Gastrocnemius medialis (tissue), 4 donors: ENCODE measurements at regions not wholly inside any gene's neighbourhood (a gene's known extent, or its start where the extent isn't known, plus 50 kb on each side); places are given as distances from the start of the nearest gene placed in this dataset.

Source experiments
- ATAC-seq, 2 donors: fragments of 150-250 bp; one replicate each; pipeline ENCODE4 v1.9.1; 2016
- DNase-seq, 2 donors: peaks; one replicate each; pipeline ENCODE4 v3.0.0-alpha.2; 2019
- H3K27ac ChIP-seq, 4 donors: fragments of 200-600 bp; sonication (generic); 1 replicate in 1 of 4; 2 replicates in 3 of 4; pipeline ENCODE4 v1.5.1; 2016 to 2018; ENCODE audit warnings: mild to moderate bottlenecking in 2 of 4, moderate library complexity in 1 of 4
- H3K27me3 ChIP-seq, 3 donors: fragments of 200-600 bp; sonication (generic) in 2 of 3; 1 replicate in 1 of 3; 2 replicates in 2 of 3; pipeline versions ENCODE4 v1.5.1 to v1.6.0; 2016 to 2019; ENCODE audit warnings: mild to moderate bottlenecking in 1 of 3, moderate library complexity in 1 of 3
- H3K36me3 ChIP-seq, 2 donors: fragments of 200-600 bp; sonication (generic) in 1 of 2; one replicate each; pipeline ENCODE4 v1.5.1; 2017 to 2018
- H3K4me1 ChIP-seq, 2 donors: fragments of 200-600 bp; sonication (generic) in 1 of 2; one replicate each; pipeline ENCODE4 v1.5.1; 2016 to 2017; ENCODE audit warnings: mild to moderate bottlenecking in 2 of 2
- H3K4me3 ChIP-seq, 4 donors: fragments of 200-600 bp; sonication (generic) in 3 of 4; 1 replicate in 1 of 4; 2 replicates in 3 of 4; pipeline ENCODE4 v1.5.1; 2016 to 2019; ENCODE audit warnings: mild to moderate bottlenecking in 2 of 4
- H3K9me3 ChIP-seq, 3 donors: fragments of 200-600 bp; sonication (generic) in 2 of 3; 1 replicate in 1 of 3; 2 replicates in 2 of 3; pipeline ENCODE4 v1.5.1; 2016 to 2019
- POLR2A ChIP-seq, 2 donors: fragments of 450-650 bp; IDR thresholded peaks; one replicate each; pipeline ENCODE4 v1.6.1; 2017; ENCODE audit warnings: antibody characterized with exemption in 2 of 2, mild to moderate bottlenecking in 2 of 2, moderate library complexity in 2 of 2
- in situ Hi-C, 4 donors: fragments of 200-750 bp; cut with MboI; loops; one replicate each; pipeline versions ENCODE4 v1.15.0 to v1.8.0; 2017; ENCODE audit warnings: low sequenced_read_pairs in 4 of 4
- intact Hi-C: fragments of 100-400 bp; cut with DNase I; formaldehyde crosslinking; loops from one replicate; pipeline ENCODE4 v1.15.1; 2023; ENCODE audit warnings: low total_unique reads
- TF ChIP-seq, protein P1 (sequence below), 5 experiments: fragments of 450-650 bp in 3 of 5; fragments of 200-600 bp in 2 of 5; sonication (generic) in 2 of 5; IDR thresholded peaks in 4 of 5; conservative IDR thresholded peaks in 1 of 5; 1 replicate in 4 of 5; 2 replicates in 1 of 5; pipeline ENCODE4 v1.5.1; 2016 to 2019; ENCODE audit warnings: antibody characterized with exemption in 5 of 5, mild to moderate bottlenecking in 3 of 5, moderate library complexity in 3 of 5

DNA sequence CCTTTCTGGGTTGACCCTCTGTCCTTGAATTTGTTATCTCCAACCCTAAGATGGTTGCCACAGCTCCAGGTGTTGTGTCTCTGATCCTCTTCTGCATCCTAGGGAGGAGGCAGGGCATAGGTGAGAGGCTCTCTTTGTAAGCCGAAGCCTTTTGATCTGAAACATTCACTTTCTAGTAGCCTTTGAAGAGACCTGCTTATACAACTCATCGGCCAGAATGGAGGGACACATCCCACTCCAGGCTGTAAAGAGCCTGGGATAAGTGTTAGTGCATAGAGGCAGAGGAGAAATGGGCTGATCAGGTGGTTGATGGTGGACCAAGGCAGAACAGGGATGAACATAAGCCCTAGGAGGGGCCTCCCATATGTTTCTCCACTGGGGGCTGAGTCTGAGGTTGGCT is 137.1 kb upstream of the KCNG1 start:
- no peak for TF ChIP-seq POLR2A (IDR thresholded peaks at IDR 0.05)
- TF ChIP-seq, protein P1, sequence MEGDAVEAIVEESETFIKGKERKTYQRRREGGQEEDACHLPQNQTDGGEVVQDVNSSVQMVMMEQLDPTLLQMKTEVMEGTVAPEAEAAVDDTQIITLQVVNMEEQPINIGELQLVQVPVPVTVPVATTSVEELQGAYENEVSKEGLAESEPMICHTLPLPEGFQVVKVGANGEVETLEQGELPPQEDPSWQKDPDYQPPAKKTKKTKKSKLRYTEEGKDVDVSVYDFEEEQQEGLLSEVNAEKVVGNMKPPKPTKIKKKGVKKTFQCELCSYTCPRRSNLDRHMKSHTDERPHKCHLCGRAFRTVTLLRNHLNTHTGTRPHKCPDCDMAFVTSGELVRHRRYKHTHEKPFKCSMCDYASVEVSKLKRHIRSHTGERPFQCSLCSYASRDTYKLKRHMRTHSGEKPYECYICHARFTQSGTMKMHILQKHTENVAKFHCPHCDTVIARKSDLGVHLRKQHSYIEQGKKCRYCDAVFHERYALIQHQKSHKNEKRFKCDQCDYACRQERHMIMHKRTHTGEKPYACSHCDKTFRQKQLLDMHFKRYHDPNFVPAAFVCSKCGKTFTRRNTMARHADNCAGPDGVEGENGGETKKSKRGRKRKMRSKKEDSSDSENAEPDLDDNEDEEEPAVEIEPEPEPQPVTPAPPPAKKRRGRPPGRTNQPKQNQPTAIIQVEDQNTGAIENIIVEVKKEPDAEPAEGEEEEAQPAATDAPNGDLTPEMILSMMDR (IDR thresholded peaks at IDR 0.05 in 4 of 5, conservative IDR thresholded peaks at IDR 0.05 in 1 of 5), result no peak
- no peaks in the 10 kb centered on the region for H3K36me3 ChIP-seq
- H3K9me3 ChIP-seq, result no peaks in the 10 kb centered on the region
- no peak overlapping the region for H3K27ac ChIP-seq
- H3K4me3 ChIP-seq, result no peak overlapping the region
- H3K27me3 ChIP-seq, result peaks cover 0 to 4% (median 0%) of the 10 kb centered on the region in 3 donors
- H3K4me1 ChIP-seq, result no peaks in the 10 kb centered on the region
- ATAC-seq (no peak), DNase-seq (no peak)
- intact Hi-C loops (no loop called here), in situ Hi-C loops (no loop called here)

DNA sequence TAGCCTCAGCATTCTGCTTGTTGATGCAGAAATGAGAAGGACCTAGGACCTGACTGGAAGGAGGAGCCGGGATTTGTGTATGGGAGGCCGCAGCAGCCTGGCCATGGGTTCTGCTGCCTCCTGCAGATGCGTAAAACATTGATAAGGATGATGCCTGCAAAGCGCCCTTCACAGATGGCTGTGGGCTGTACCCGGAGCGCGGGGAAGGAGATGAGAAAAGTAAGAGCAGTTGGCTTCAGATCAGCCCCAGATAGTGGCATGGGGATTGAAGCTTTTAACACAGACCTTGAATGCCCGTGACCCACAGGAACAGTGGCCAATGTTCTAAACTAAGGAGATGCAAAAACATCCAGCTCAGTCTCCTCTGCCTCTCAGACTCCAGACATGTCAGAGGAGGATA is 136.4 kb upstream of the KCNG1 start:
- no peak overlapping the region for H3K27ac ChIP-seq
- H3K4me1 ChIP-seq, result no peaks in the 10 kb centered on the region
- no peaks in the 10 kb centered on the region for H3K36me3 ChIP-seq
- H3K4me3 ChIP-seq, result no peak overlapping the region
- no peak for ATAC-seq
- peaks cover 0 to 4% (median 0%) of the 10 kb centered on the region in 3 donors for H3K27me3 ChIP-seq
- intact Hi-C loops (no loop called here), in situ Hi-C loops (no loop called here)
- TF ChIP-seq, protein P1 (IDR thresholded peaks at IDR 0.05 in 4 of 5, conservative IDR thresholded peaks at IDR 0.05 in 1 of 5), result no peak
- TF ChIP-seq POLR2A (IDR thresholded peaks at IDR 0.05), result no peak
- no peaks in the 10 kb centered on the region for H3K9me3 ChIP-seq
- no peak for DNase-seq

DNA sequence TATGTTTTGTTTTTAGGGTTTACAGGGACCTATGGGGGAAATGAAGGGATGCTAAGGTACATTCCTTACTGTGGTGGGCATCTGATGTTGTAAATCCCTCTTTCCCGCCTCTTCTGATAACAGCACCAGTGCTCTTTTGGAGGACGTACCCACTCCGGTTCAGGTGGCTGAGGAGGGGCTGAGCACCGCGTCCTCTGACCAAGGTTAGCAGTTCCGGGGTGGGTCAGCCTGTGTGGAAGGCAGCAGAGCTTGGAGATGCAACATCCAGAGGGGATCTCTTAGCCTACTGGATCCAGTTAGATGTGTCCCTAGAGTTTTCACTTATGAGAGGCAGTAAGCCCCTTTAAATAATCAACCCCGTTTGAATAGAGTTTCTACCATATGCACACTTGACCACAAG is 135.3 kb upstream of the KCNG1 start:
- no peaks in the 10 kb centered on the region for H3K9me3 ChIP-seq
- peaks cover 0 to 4% (median 0%) of the 10 kb centered on the region in 3 donors for H3K27me3 ChIP-seq
- H3K27ac ChIP-seq, result no peak overlapping the region
- no peak for TF ChIP-seq POLR2A (IDR thresholded peaks at IDR 0.05)
- TF ChIP-seq, protein P1 (IDR thresholded peaks at IDR 0.05 in 4 of 5, conservative IDR thresholded peaks at IDR 0.05 in 1 of 5), result no peak
- no peaks in the 10 kb centered on the region for H3K36me3 ChIP-seq
- no peak overlapping the region for H3K4me3 ChIP-seq
- DNase-seq (no peak), ATAC-seq (no peak)
- intact Hi-C loops, result no loop called here
- in situ Hi-C loops, result no loop called here
- H3K4me1 ChIP-seq, result no peaks in the 10 kb centered on the region

DNA sequence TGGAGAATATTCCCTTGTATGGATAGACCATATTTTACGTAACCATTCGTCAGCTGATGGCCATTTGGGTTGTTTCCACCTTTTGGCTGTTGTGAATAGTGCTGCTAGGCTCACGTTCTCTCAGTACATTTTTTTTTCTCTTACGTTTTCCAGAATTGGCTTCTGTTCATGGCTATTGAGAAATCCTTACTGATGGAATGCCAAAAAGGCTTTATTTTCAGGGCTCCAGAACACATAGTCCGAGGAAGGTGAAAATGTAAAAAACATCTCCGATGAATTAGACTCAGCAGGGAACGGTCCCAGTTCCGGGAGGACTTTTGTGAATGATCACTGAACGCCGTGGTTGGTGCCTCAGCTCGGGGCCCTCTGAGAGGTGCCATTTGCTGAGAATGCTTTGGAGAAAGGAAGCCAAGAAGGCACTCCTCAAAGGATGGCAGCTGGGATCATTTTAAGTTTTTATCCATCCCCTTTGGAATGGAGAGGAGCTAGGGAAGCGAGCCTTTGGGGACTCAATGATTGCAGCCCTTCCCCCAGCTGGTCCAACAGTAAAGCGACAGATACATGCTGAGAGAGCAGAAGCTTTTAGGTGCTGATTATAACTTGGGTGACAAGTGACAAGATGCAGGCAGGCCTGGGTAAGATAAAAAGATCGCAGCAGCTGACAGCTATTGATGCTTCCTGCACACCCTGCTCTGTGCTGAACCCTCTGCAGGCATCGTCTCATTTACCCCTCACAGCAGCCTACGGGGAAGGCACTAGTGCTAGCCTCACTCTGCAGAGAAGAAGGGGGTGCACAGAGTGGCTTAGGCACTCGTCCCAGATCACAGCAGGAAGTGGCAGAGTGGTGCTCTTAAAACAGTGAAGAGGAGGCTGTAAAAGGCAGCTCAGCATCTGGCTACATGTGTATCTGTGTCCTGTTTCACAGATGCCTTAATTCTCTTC is 133.4 kb upstream of the KCNG1 start:
- intact Hi-C loops (no loop called here), in situ Hi-C loops (no loop called here)
- peaks cover 0 to 4% (median 0%) of the 10 kb centered on the region in 3 donors for H3K27me3 ChIP-seq
- H3K9me3 ChIP-seq, result no peaks in the 10 kb centered on the region
- H3K4me3 ChIP-seq, result no peak overlapping the region
- H3K4me1 ChIP-seq, result no peaks in the 10 kb centered on the region
- ATAC-seq, result peak in 1 of 2 donors; percentile 52
- peak in 1 of 2 donors; percentile 16 for DNase-seq
- TF ChIP-seq, protein P1 (IDR thresholded peaks at IDR 0.05 in 4 of 5, conservative IDR thresholded peaks at IDR 0.05 in 1 of 5), result no peak
- TF ChIP-seq POLR2A (IDR thresholded peaks at IDR 0.05), result no peak
- no peak overlapping the region for H3K27ac ChIP-seq
- H3K36me3 ChIP-seq, result no peaks in the 10 kb centered on the region
